ENCODE measurements at regions not wholly inside any gene's neighbourhood (a gene's known extent, or its start where the extent isn't known, plus 50 kb on each side); places are given as distances from the start of the nearest gene placed in this dataset.

GRCh38 chr11:98589967-98590366 is 430.8 kb upstream of the CNTN5 start:
- Histone ChIP-seq H3K4me1 (ENCODE audit: control insufficient read depth, insufficient read depth, low read length) (no peaks in the 10 kb centered on the region), H3K36me3 (ENCODE audit: control insufficient read depth, insufficient read depth, low read length) (no peaks in the 10 kb centered on the region), H3K4me3 (ENCODE audit: low read depth, low read length) (no peak overlapping the region), H3K27ac (ENCODE audit: low read depth, low read length) (no peak overlapping the region), H3K27me3 (ENCODE audit: control insufficient read depth, insufficient read depth, low read length) (no peaks in the 10 kb centered on the region), H3K9me3 (ENCODE audit: control insufficient read depth, insufficient read depth, low read length) (no peaks in the 10 kb centered on the region)
- no peak for DNase-seq (ENCODE audit: low read depth in 4 of 6, low spot score in 6 of 6)
- WGBS (ENCODE audit: insufficient coverage) = no CpG with 5 or more reads among the region's 5 CpGs

GRCh38 chr11:98600103-98600502 is 420.6 kb upstream of the CNTN5 start:
- Histone ChIP-seq H3K4me3 (ENCODE audit: low read depth, low read length) (no peak overlapping the region), H3K27me3 (ENCODE audit: control insufficient read depth, insufficient read depth, low read length) (no peaks in the 10 kb centered on the region), H3K36me3 (ENCODE audit: control insufficient read depth, insufficient read depth, low read length) (no peaks in the 10 kb centered on the region), H3K4me1 (ENCODE audit: control insufficient read depth, insufficient read depth, low read length) (no peaks in the 10 kb centered on the region), H3K9me3 (ENCODE audit: control insufficient read depth, insufficient read depth, low read length) (no peaks in the 10 kb centered on the region), H3K27ac (ENCODE audit: low read depth, low read length) (no peak overlapping the region)
- no peak for DNase-seq (ENCODE audit: low read depth in 4 of 6, low spot score in 6 of 6)
- WGBS (ENCODE audit: insufficient coverage) = 70% methylated on average over 3 of the region's 3 CpGs

- 67% methylated on average over 5 of the region's 8 CpGs for WGBS (ENCODE audit: insufficient coverage)
- H3K27ac ChIP-seq (ENCODE audit: low read depth, low read length) = no peak overlapping the region
These were observed 419.7 kb upstream of the CNTN5 start for GRCh38 chr11:98600786-98601773.

GRCh38 chr11:98616098-98616655 is 404.6 kb upstream of the CNTN5 start:
- Histone ChIP-seq H3K4me3 (ENCODE audit: low read depth, low read length) (no peak overlapping the region), H3K27ac (ENCODE audit: low read depth, low read length) (no peak overlapping the region), H3K4me1 (ENCODE audit: control insufficient read depth, insufficient read depth, low read length) (no peaks in the 10 kb centered on the region), H3K9me3 (ENCODE audit: control insufficient read depth, insufficient read depth, low read length) (peaks cover 6% of the 10 kb centered on the region), H3K27me3 (ENCODE audit: control insufficient read depth, insufficient read depth, low read length) (no peaks in the 10 kb centered on the region), H3K36me3 (ENCODE audit: control insufficient read depth, insufficient read depth, low read length) (no peaks in the 10 kb centered on the region)
- peak in 2 of 6 donors; percentile 61 to 68 for DNase-seq (ENCODE audit: low read depth in 4 of 6, low spot score in 6 of 6)

More at GRCh38 chr11:98600786-98601773, 419.7 kb upstream of the CNTN5 start:
- H3K36me3 ChIP-seq (ENCODE audit: control insufficient read depth, insufficient read depth, low read length) = no peaks in the 10 kb centered on the region
- H3K27me3 ChIP-seq (ENCODE audit: control insufficient read depth, insufficient read depth, low read length) = no peaks in the 10 kb centered on the region
- H3K9me3 ChIP-seq (ENCODE audit: control insufficient read depth, insufficient read depth, low read length) = no peaks in the 10 kb centered on the region
- H3K4me1 ChIP-seq (ENCODE audit: control insufficient read depth, insufficient read depth, low read length) = no peaks in the 10 kb centered on the region
- DNase-seq (ENCODE audit: low read depth in 4 of 6, low spot score in 6 of 6) = peak in 1 of 6 donors; percentile 9
- H3K4me3 ChIP-seq (ENCODE audit: low read depth, low read length) = no peak overlapping the region

- H3K27me3 ChIP-seq (ENCODE audit: control insufficient read depth, insufficient read depth, low read length) = no peaks in the 10 kb centered on the region
- H3K4me1 ChIP-seq (ENCODE audit: control insufficient read depth, insufficient read depth, low read length) = no peaks in the 10 kb centered on the region
- H3K36me3 ChIP-seq (ENCODE audit: control insufficient read depth, insufficient read depth, low read length) = no peaks in the 10 kb centered on the region
- H3K9me3 ChIP-seq (ENCODE audit: control insufficient read depth, insufficient read depth, low read length) = peaks cover 6% of the 10 kb centered on the region
- H3K4me3 ChIP-seq (ENCODE audit: low read depth, low read length) = no peak overlapping the region
- DNase-seq (ENCODE audit: low read depth in 4 of 6, low spot score in 6 of 6) = no peak
- no peak overlapping the region for H3K27ac ChIP-seq (ENCODE audit: low read depth, low read length)
These were observed 399.0 kb upstream of the CNTN5 start for GRCh38 chr11:98621767-98622166.

GRCh38 chr11:98625526-98625925 is 395.2 kb upstream of the CNTN5 start:
- H3K36me3 ChIP-seq (ENCODE audit: control insufficient read depth, insufficient read depth, low read length) = no peaks in the 10 kb centered on the region
- DNase-seq (ENCODE audit: low read depth in 4 of 6, low spot score in 6 of 6) = no peak
- H3K27me3 ChIP-seq (ENCODE audit: control insufficient read depth, insufficient read depth, low read length) = no peaks in the 10 kb centered on the region
- H3K4me1 ChIP-seq (ENCODE audit: control insufficient read depth, insufficient read depth, low read length) = no peaks in the 10 kb centered on the region
- H3K4me3 ChIP-seq (ENCODE audit: low read depth, low read length) = no peak overlapping the region
- 40% methylated on average over 1 of the region's 2 CpGs for WGBS (ENCODE audit: insufficient coverage)
- no peak overlapping the region for H3K27ac ChIP-seq (ENCODE audit: low read depth, low read length)
- no peaks in the 10 kb centered on the region for H3K9me3 ChIP-seq (ENCODE audit: control insufficient read depth, insufficient read depth, low read length)

- Histone ChIP-seq H3K9me3 (ENCODE audit: control insufficient read depth, insufficient read depth, low read length) (no peaks in the 10 kb centered on the region), H3K27me3 (ENCODE audit: control insufficient read depth, insufficient read depth, low read length) (no peaks in the 10 kb centered on the region), H3K4me1 (ENCODE audit: control insufficient read depth, insufficient read depth, low read length) (no peaks in the 10 kb centered on the region), H3K36me3 (ENCODE audit: control insufficient read depth, insufficient read depth, low read length) (no peaks in the 10 kb centered on the region), H3K4me3 (ENCODE audit: low read depth, low read length) (no peak overlapping the region), H3K27ac (ENCODE audit: low read depth, low read length) (no peak overlapping the region)
- WGBS (ENCODE audit: insufficient coverage) = 35% methylated on average over 6 of the region's 8 CpGs
- DNase-seq (ENCODE audit: low read depth in 4 of 6, low spot score in 6 of 6) = peak in 4 of 6 donors; percentile 3 to 48 (median 36)
These were observed 390.0 kb upstream of the CNTN5 start for GRCh38 chr11:98630736-98631135.

- no peak overlapping the region for H3K4me3 ChIP-seq (ENCODE audit: low read depth, low read length)
- no peaks in the 10 kb centered on the region for H3K36me3 ChIP-seq (ENCODE audit: control insufficient read depth, insufficient read depth, low read length)
- no peaks in the 10 kb centered on the region for H3K9me3 ChIP-seq (ENCODE audit: control insufficient read depth, insufficient read depth, low read length)
- H3K27ac ChIP-seq (ENCODE audit: low read depth, low read length) = no peak overlapping the region
- DNase-seq (ENCODE audit: low read depth in 4 of 6, low spot score in 6 of 6) = no peak
- H3K4me1 ChIP-seq (ENCODE audit: control insufficient read depth, insufficient read depth, low read length) = no peaks in the 10 kb centered on the region
- no peaks in the 10 kb centered on the region for H3K27me3 ChIP-seq (ENCODE audit: control insufficient read depth, insufficient read depth, low read length)
These were observed 363.0 kb upstream of the CNTN5 start for GRCh38 chr11:98657711-98658110.

- Histone ChIP-seq H3K4me1 (ENCODE audit: control insufficient read depth, insufficient read depth, low read length) (no peaks in the 10 kb centered on the region), H3K36me3 (ENCODE audit: control insufficient read depth, insufficient read depth, low read length) (no peaks in the 10 kb centered on the region), H3K4me3 (ENCODE audit: low read depth, low read length) (no peak overlapping the region), H3K27me3 (ENCODE audit: control insufficient read depth, insufficient read depth, low read length) (no peaks in the 10 kb centered on the region), H3K27ac (ENCODE audit: low read depth, low read length) (no peak overlapping the region), H3K9me3 (ENCODE audit: control insufficient read depth, insufficient read depth, low read length) (no peaks in the 10 kb centered on the region)
- peak in 1 of 6 donors; percentile 32 for DNase-seq (ENCODE audit: low read depth in 4 of 6, low spot score in 6 of 6)
- WGBS (ENCODE audit: insufficient coverage) = 100% methylated on average over 1 of the region's 4 CpGs
These were observed 361.3 kb upstream of the CNTN5 start for GRCh38 chr11:98659431-98659830.

GRCh38 chr11:98674390-98674789 is 346.4 kb upstream of the CNTN5 start:
- no peaks in the 10 kb centered on the region for H3K36me3 ChIP-seq (ENCODE audit: control insufficient read depth, insufficient read depth, low read length)
- no peaks in the 10 kb centered on the region for H3K27me3 ChIP-seq (ENCODE audit: control insufficient read depth, insufficient read depth, low read length)
- H3K9me3 ChIP-seq (ENCODE audit: control insufficient read depth, insufficient read depth, low read length) = peaks cover 2% of the 10 kb centered on the region
- no peak overlapping the region for H3K27ac ChIP-seq (ENCODE audit: low read depth, low read length)
- no peaks in the 10 kb centered on the region for H3K4me1 ChIP-seq (ENCODE audit: control insufficient read depth, insufficient read depth, low read length)
- DNase-seq (ENCODE audit: low read depth in 4 of 6, low spot score in 6 of 6) = no peak
- no peak overlapping the region for H3K4me3 ChIP-seq (ENCODE audit: low read depth, low read length)
- no CpG with 5 or more reads among the region's 2 CpGs for WGBS (ENCODE audit: insufficient coverage)

All from spinal cord (tissue), 9 donors.